Mammary epithelial cell (primary cell): ENCODE measurements at regions not wholly inside any gene's neighbourhood (a gene's known extent, or its start where the extent isn't known, plus 50 kb on each side); places are given as distances from the start of the nearest gene placed in this dataset.

Source experiments
- EZH2 ChIP-seq: IDR thresholded peaks from 2 replicates; pipeline ENCODE4 v1.6.1; 2012; ENCODE audit warnings: low read length, inconsistent platforms, borderline replicate concordance
- TF ChIP-seq, protein P1 (sequence below), 2 donors: IDR thresholded peaks in 1 of 2; conservative IDR thresholded peaks in 1 of 2; 2 replicates each; pipeline ENCODE4 v1.5.1; 2011 to 2012; ENCODE audit warnings: inconsistent platforms in 2 of 2, low read length in 2 of 2, mild to moderate bottlenecking in 2 of 2, control low read depth in 1 of 2, low read depth in 1 of 2; ENCODE audit not compliant: insufficient read depth in 1 of 2; ENCODE audit errors: extremely low read depth in 1 of 2

GRCh38 chr3:82636177-82636576 lies 874.7 kb upstream of the GBE1 start:
- TF ChIP-seq, protein P1, sequence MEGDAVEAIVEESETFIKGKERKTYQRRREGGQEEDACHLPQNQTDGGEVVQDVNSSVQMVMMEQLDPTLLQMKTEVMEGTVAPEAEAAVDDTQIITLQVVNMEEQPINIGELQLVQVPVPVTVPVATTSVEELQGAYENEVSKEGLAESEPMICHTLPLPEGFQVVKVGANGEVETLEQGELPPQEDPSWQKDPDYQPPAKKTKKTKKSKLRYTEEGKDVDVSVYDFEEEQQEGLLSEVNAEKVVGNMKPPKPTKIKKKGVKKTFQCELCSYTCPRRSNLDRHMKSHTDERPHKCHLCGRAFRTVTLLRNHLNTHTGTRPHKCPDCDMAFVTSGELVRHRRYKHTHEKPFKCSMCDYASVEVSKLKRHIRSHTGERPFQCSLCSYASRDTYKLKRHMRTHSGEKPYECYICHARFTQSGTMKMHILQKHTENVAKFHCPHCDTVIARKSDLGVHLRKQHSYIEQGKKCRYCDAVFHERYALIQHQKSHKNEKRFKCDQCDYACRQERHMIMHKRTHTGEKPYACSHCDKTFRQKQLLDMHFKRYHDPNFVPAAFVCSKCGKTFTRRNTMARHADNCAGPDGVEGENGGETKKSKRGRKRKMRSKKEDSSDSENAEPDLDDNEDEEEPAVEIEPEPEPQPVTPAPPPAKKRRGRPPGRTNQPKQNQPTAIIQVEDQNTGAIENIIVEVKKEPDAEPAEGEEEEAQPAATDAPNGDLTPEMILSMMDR (conservative IDR thresholded peaks at IDR 0.05 in 1 of 2, IDR thresholded peaks at IDR 0.05 in 1 of 2; ENCODE audit: extremely low read depth in 1 of 2, insufficient read depth in 1 of 2, low read depth in 1 of 2, low read length in 2 of 2), result no peak
- no peak for TF ChIP-seq EZH2
